Naive B cell (primary cell): ENCODE measurements at regions not wholly inside any gene's neighbourhood (a gene's known extent, or its start where the extent isn't known, plus 50 kb on each side); places are given as distances from the start of the nearest gene placed in this dataset.

ENCODE experiments used
- ATAC-seq, 2 donors: fragments of 150-1000 bp; cut with Tn5 transposase; 2 replicates each; pipeline ENCODE4 v1.10.0; 2021; ENCODE audit warnings: low read depth in 2 of 2, mild to moderate bottlenecking in 2 of 2, moderate library complexity in 2 of 2
- DNase-seq: peaks from one replicate; pipeline ENCODE4 v3.0.0; 2022
- H3K27ac Mint-ChIP-seq, 6 donors: one replicate each; pipeline ENCODE4 v1.8.0; 2020 to 2022; ENCODE audit warnings: mild to moderate bottlenecking in 6 of 6, mixed read lengths in 6 of 6, moderate library complexity in 5 of 6, inconsistent platforms in 2 of 6
- H3K27me3 Mint-ChIP-seq, 3 donors: one replicate each; pipeline ENCODE4 v1.8.0; 2021 to 2022; ENCODE audit warnings: mixed read lengths in 3 of 3, mild to moderate bottlenecking in 1 of 3
- H3K36me3 Mint-ChIP-seq, 2 donors: one replicate each; pipeline ENCODE4 v1.8.0; 2020 to 2022; ENCODE audit warnings: mixed read lengths in 2 of 2, inconsistent platforms in 1 of 2, mild to moderate bottlenecking in 1 of 2
- H3K4me1 Mint-ChIP-seq, 3 donors: one replicate each; pipeline ENCODE4 v1.8.0; 2020 to 2022; ENCODE audit warnings: mixed read lengths in 3 of 3, inconsistent platforms in 1 of 3, mild to moderate bottlenecking in 1 of 3, moderate library complexity in 1 of 3
- H3K4me3 Mint-ChIP-seq, 8 donors: one replicate each; pipeline ENCODE4 v1.8.0; 2020 to 2022; ENCODE audit warnings: mild to moderate bottlenecking in 8 of 8, mixed read lengths in 8 of 8, moderate library complexity in 8 of 8, inconsistent platforms in 2 of 8
- H3K9me3 Mint-ChIP-seq, 7 donors: one replicate each; pipeline ENCODE4 v1.8.0; 2020 to 2022; ENCODE audit warnings: mixed read lengths in 7 of 7, mild to moderate bottlenecking in 5 of 7, inconsistent platforms in 2 of 7, moderate library complexity in 1 of 7

- peaks cover 0 to 26% (median 17%) of the 10 kb centered on the region in 7 donors for H3K9me3 Mint-ChIP-seq
- H3K27ac Mint-ChIP-seq, result no peak overlapping the region
- DNase-seq (no peak), ATAC-seq (no peak)
- no peaks in the 10 kb centered on the region for H3K4me1 Mint-ChIP-seq
- peaks cover 0 to 9% of the 10 kb centered on the region in 2 donors for H3K36me3 Mint-ChIP-seq
- H3K4me3 Mint-ChIP-seq, result no peak overlapping the region
- peaks cover 0 to 4% (median 0%) of the 10 kb centered on the region in 3 donors for H3K27me3 Mint-ChIP-seq
Observed at GRCh38 chr11:123255909-123256308, 60.9 kb upstream of the CLMP start.

GRCh38 chr11:123254357-123254756 lies 59.3 kb upstream of the CLMP start:
- H3K4me1 Mint-ChIP-seq, result no peaks in the 10 kb centered on the region
- peaks cover 0 to 9% of the 10 kb centered on the region in 2 donors for H3K36me3 Mint-ChIP-seq
- ATAC-seq (no peak), DNase-seq (no peak)
- H3K27me3 Mint-ChIP-seq, result peaks cover 0 to 9% (median 4%) of the 10 kb centered on the region in 3 donors
- peaks cover 0 to 20% (median 15%) of the 10 kb centered on the region in 7 donors for H3K9me3 Mint-ChIP-seq
- peak overlapping the region in 1 of 6 donors; percentile 13 for H3K27ac Mint-ChIP-seq
- H3K4me3 Mint-ChIP-seq, result no peak overlapping the region

GRCh38 chr11:123253911-123254310 lies 58.9 kb upstream of the CLMP start:
- H3K27me3 Mint-ChIP-seq, result peaks cover 0 to 9% (median 6%) of the 10 kb centered on the region in 3 donors

GRCh38 chr11:123253223-123253622 lies 58.2 kb upstream of the CLMP start:
- H3K27ac Mint-ChIP-seq, result no peak overlapping the region

More at GRCh38 chr11:123253911-123254310, 58.9 kb upstream of the CLMP start:
- DNase-seq (no peak), ATAC-seq (no peak)
- Mint-ChIP-seq H3K9me3 (peaks cover 0 to 16% (median 12%) of the 10 kb centered on the region in 7 donors), H3K4me1 (no peaks in the 10 kb centered on the region), H3K27ac (peak overlapping the region in 1 of 6 donors; percentile 78), H3K36me3 (peaks cover 0 to 6% of the 10 kb centered on the region in 2 donors), H3K4me3 (no peak overlapping the region)

GRCh38 chr11:123251657-123252344 lies 56.8 kb upstream of the CLMP start:
- H3K36me3 Mint-ChIP-seq, result no peaks in the 10 kb centered on the region
- peaks cover 0 to 8% (median 7%) of the 10 kb centered on the region in 3 donors for H3K4me1 Mint-ChIP-seq
- peaks cover 0 to 4% (median 0%) of the 10 kb centered on the region in 7 donors for H3K9me3 Mint-ChIP-seq
- H3K4me3 Mint-ChIP-seq, result no peak overlapping the region
- ATAC-seq (no peak), DNase-seq (no peak)
- H3K27me3 Mint-ChIP-seq, result peaks cover 0 to 24% (median 14%) of the 10 kb centered on the region in 3 donors
- no peak overlapping the region for H3K27ac Mint-ChIP-seq

More at GRCh38 chr11:123253223-123253622, 58.2 kb upstream of the CLMP start:
- no peaks in the 10 kb centered on the region for H3K4me1 Mint-ChIP-seq
- no peaks in the 10 kb centered on the region for H3K36me3 Mint-ChIP-seq
- DNase-seq, result no peak
- ATAC-seq, result no peak
- no peak overlapping the region for H3K4me3 Mint-ChIP-seq
- peaks cover 0 to 9% (median 6%) of the 10 kb centered on the region in 7 donors for H3K9me3 Mint-ChIP-seq
- peaks cover 0 to 12% (median 9%) of the 10 kb centered on the region in 3 donors for H3K27me3 Mint-ChIP-seq

GRCh38 chr11:123250892-123251656 lies 56.0 kb upstream of the CLMP start:
- H3K36me3 Mint-ChIP-seq, result no peaks in the 10 kb centered on the region
- H3K4me1 Mint-ChIP-seq, result peaks cover 0 to 9% (median 8%) of the 10 kb centered on the region in 3 donors
- DNase-seq (no peak), ATAC-seq (no peak)
- peaks cover 0 to under 1% (median 0%) of the 10 kb centered on the region in 7 donors for H3K9me3 Mint-ChIP-seq
- H3K27ac Mint-ChIP-seq, result no peak overlapping the region
- peaks cover 0 to 25% (median 14%) of the 10 kb centered on the region in 3 donors for H3K27me3 Mint-ChIP-seq
- H3K4me3 Mint-ChIP-seq, result no peak overlapping the region

GRCh38 chr11:123249354-123249753 lies 54.3 kb upstream of the CLMP start:
- no peak for ATAC-seq
- Mint-ChIP-seq H3K27me3 (peaks cover 0 to 25% (median 14%) of the 10 kb centered on the region in 3 donors), H3K4me1 (peaks cover 0 to 9% (median 8%) of the 10 kb centered on the region in 3 donors), H3K27ac (no peak overlapping the region), H3K4me3 (no peak overlapping the region), H3K36me3 (no peaks in the 10 kb centered on the region), H3K9me3 (no peaks in the 10 kb centered on the region)
- DNase-seq, result no peak

GRCh38 chr11:123247813-123248379 lies 52.8 kb upstream of the CLMP start:
- peaks cover 0 to 25% (median 14%) of the 10 kb centered on the region in 3 donors for H3K27me3 Mint-ChIP-seq
- H3K27ac Mint-ChIP-seq, result no peak overlapping the region
- no peaks in the 10 kb centered on the region for H3K36me3 Mint-ChIP-seq
- H3K4me3 Mint-ChIP-seq, result no peak overlapping the region
- no peak for DNase-seq
- no peak for ATAC-seq
- no peaks in the 10 kb centered on the region for H3K9me3 Mint-ChIP-seq
- H3K4me1 Mint-ChIP-seq, result peaks cover 0 to 9% (median 8%) of the 10 kb centered on the region in 3 donors

GRCh38 chr11:123247496-123247799 lies 52.4 kb upstream of the CLMP start:
- DNase-seq, result no peak
- Mint-ChIP-seq H3K4me3 (no peak overlapping the region), H3K9me3 (no peaks in the 10 kb centered on the region), H3K27me3 (peaks cover 0 to 25% (median 13%) of the 10 kb centered on the region in 3 donors), H3K4me1 (peaks cover 0 to 9% (median 8%) of the 10 kb centered on the region in 3 donors), H3K27ac (no peak overlapping the region), H3K36me3 (no peaks in the 10 kb centered on the region)
- no peak for ATAC-seq

- Mint-ChIP-seq H3K4me1 (peaks cover 0 to 9% (median 8%) of the 10 kb centered on the region in 3 donors), H3K27me3 (peaks cover 0 to 25% (median 10%) of the 10 kb centered on the region in 3 donors), H3K4me3 (no peak overlapping the region), H3K27ac (peak overlapping the region in 1 of 6 donors; percentile 56), H3K36me3 (no peaks in the 10 kb centered on the region), H3K9me3 (no peaks in the 10 kb centered on the region)
- peak; percentile 42 to 73 for ATAC-seq
- peak; percentile 61 for DNase-seq
Observed at GRCh38 chr11:123246749-123247495, 51.9 kb upstream of the CLMP start.

- Mint-ChIP-seq H3K36me3 (no peaks in the 10 kb centered on the region), H3K4me3 (no peak overlapping the region), H3K27me3 (peaks cover 8 to 30% (median 10%) of the 10 kb centered on the region in 3 donors), H3K27ac (no peak overlapping the region), H3K9me3 (no peaks in the 10 kb centered on the region), H3K4me1 (peaks cover 0 to 9% (median 8%) of the 10 kb centered on the region in 3 donors)
- DNase-seq (no peak), ATAC-seq (no peak)
Observed at GRCh38 chr11:123245567-123245966, 50.5 kb upstream of the CLMP start.
